ENCODE measurements at regions not wholly inside any gene's neighbourhood (a gene's known extent, or its start where the extent isn't known, plus 50 kb on each side); places are given as distances from the start of the nearest gene placed in this dataset.

DNA sequence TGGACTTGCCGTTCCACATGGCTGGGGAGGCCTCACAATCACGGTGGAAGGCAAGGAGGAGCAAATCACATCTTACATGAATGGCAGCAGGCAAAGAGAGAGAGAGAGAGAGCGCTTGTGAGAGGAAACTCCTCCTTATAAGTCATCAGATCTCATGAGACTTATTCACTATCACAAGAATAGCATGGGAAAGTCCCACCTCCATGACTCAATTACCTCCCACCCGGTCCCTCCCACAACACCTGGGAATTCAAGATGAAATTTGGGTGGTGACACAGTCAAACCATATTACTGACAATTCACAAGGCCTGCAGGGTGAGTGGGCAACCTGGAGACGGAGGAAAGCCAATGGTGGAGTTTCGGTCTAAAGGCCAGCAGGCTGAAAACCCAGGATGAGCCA lies 394.3 kb upstream of the TRAM1L1 start:
- Histone ChIP-seq H3K36me3 (ENCODE audit: control insufficient read depth in 1 of 2, insufficient read depth in 2 of 2, low read depth in 1 of 2, low read length in 2 of 2) (no peaks in the 10 kb centered on the region), H3K4me1 (ENCODE audit: control insufficient read depth, insufficient read depth, low read depth, low read length) (no peaks in the 10 kb centered on the region), H3K27me3 (ENCODE audit: control insufficient read depth in 1 of 2, insufficient read depth in 1 of 2, low read length in 2 of 2) (no peaks in the 10 kb centered on the region), H3K23ac (ENCODE audit: low read length in 2 of 2) (no peak overlapping the region), H3K4ac (ENCODE audit: low read depth in 1 of 2, low read length in 2 of 2) (no peak overlapping the region), H3K79me1 (replicated peaks; ENCODE audit: low read length, poor library complexity, severe bottlenecking) (no peaks in the 10 kb centered on the region), H3K4me3 (ENCODE audit: insufficient read depth in 1 of 2, low read depth in 1 of 2, low read length in 2 of 2) (no peak overlapping the region), H4K8ac (ENCODE audit: low read length) (no peak overlapping the region), H3K9me3 (ENCODE audit: control insufficient read depth, low read length) (no peaks in the 10 kb centered on the region), H4K91ac (ENCODE audit: low read length) (no peak overlapping the region), H3K18ac (ENCODE audit: low read depth in 1 of 2, low read length in 2 of 2) (no peak overlapping the region), H2BK15ac (ENCODE audit: low read depth, poor library complexity, severe bottlenecking) (no peak overlapping the region), H3K4me2 (ENCODE audit: low read length, poor library complexity, severe bottlenecking) (no peak overlapping the region), H2BK5ac (ENCODE audit: low read depth, low read length, poor library complexity, severe bottlenecking) (no peak overlapping the region), H2AK5ac (ENCODE audit: low read length, severe bottlenecking) (no peak overlapping the region), H3K14ac (ENCODE audit: low read length in 2 of 2) (no peak overlapping the region), H3K27ac (ENCODE audit: low read length, poor library complexity, severe bottlenecking) (no peak overlapping the region), H3K9ac (ENCODE audit: low read length) (no peak overlapping the region), H2BK12ac (ENCODE audit: low read length in 2 of 2) (no peak overlapping the region), H2BK120ac (ENCODE audit: low read depth, low read length) (no peak overlapping the region), H2AFZ (ENCODE audit: low read depth, low read length) (no peak overlapping the region)
- WGBS = 63% methylated on average over 4 of the region's 6 CpGs
- no peak for DNase-seq

DNA sequence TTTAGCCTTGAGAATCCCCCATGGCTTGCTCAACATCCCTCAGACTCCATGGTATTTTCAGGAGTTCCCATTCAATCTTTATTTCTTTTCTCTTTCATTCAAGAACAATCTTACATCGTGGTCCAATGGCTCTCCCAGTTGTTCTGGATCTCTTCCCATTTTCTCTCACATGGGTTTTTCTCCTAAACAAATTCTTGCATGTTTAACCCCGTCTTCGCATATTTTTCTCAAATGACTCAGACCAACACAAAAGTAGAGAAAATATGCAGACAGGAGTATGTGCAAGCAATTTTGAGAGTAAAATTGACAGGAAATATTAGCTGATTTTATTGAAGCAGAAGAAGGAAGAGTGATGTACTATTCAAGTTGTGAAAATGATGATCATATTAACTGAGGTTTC lies 396.4 kb upstream of the TRAM1L1 start:
- Histone ChIP-seq H3K14ac (ENCODE audit: low read length in 2 of 2) (no peak overlapping the region), H2BK12ac (ENCODE audit: low read length in 2 of 2) (no peak overlapping the region), H3K9ac (ENCODE audit: low read length) (no peak overlapping the region), H3K36me3 (ENCODE audit: control insufficient read depth in 1 of 2, insufficient read depth in 2 of 2, low read depth in 1 of 2, low read length in 2 of 2) (no peaks in the 10 kb centered on the region), H2BK120ac (ENCODE audit: low read depth, low read length) (no peak overlapping the region), H3K4me3 (ENCODE audit: insufficient read depth in 1 of 2, low read depth in 1 of 2, low read length in 2 of 2) (no peak overlapping the region), H3K4me2 (ENCODE audit: low read length, poor library complexity, severe bottlenecking) (no peak overlapping the region), H2AFZ (ENCODE audit: low read depth, low read length) (no peak overlapping the region), H3K27ac (ENCODE audit: low read length, poor library complexity, severe bottlenecking) (no peak overlapping the region), H2BK5ac (ENCODE audit: low read depth, low read length, poor library complexity, severe bottlenecking) (no peak overlapping the region), H3K23ac (ENCODE audit: low read length in 2 of 2) (no peak overlapping the region), H2AK5ac (ENCODE audit: low read length, severe bottlenecking) (no peak overlapping the region), H4K91ac (ENCODE audit: low read length) (no peak overlapping the region), H3K9me3 (ENCODE audit: control insufficient read depth, low read length) (no peaks in the 10 kb centered on the region), H4K8ac (ENCODE audit: low read length) (no peak overlapping the region), H3K79me1 (replicated peaks; ENCODE audit: low read length, poor library complexity, severe bottlenecking) (no peaks in the 10 kb centered on the region), H3K27me3 (ENCODE audit: control insufficient read depth in 1 of 2, insufficient read depth in 1 of 2, low read length in 2 of 2) (no peaks in the 10 kb centered on the region), H2BK15ac (ENCODE audit: low read depth, poor library complexity, severe bottlenecking) (no peak overlapping the region), H3K18ac (ENCODE audit: low read depth in 1 of 2, low read length in 2 of 2) (no peak overlapping the region), H3K4me1 (ENCODE audit: control insufficient read depth, insufficient read depth, low read depth, low read length) (no peaks in the 10 kb centered on the region), H3K4ac (ENCODE audit: low read depth in 1 of 2, low read length in 2 of 2) (no peak overlapping the region)
- 30% methylated on average over 1 of the region's 3 CpGs for WGBS
- peak; percentile 33 for DNase-seq

DNA sequence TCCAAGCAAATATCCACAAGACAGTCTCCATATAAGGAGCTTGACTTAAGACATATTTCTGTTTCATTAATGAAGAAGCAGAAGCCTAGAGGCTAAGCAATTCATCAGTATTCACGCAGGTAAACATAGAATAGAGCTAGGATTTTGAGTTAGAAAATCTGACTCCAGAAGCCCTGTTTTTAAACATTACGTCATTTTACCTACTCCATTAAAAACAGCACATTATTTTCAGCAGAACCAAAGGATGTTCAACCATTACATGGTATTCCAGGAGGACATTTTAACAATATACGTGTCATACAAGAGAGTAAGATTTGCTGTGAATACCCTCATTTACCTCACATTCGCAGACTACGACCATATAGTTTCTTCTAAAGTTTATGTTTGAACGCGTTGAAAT lies 403.3 kb upstream of the TRAM1L1 start:
- H4K91ac ChIP-seq (ENCODE audit: low read length) = no peak overlapping the region
- no peak overlapping the region for H3K14ac ChIP-seq (ENCODE audit: low read length in 2 of 2)
- H2AK5ac ChIP-seq (ENCODE audit: low read length, severe bottlenecking) = no peak overlapping the region
- no peaks in the 10 kb centered on the region for H3K9me3 ChIP-seq (ENCODE audit: control insufficient read depth, low read length)
- H3K4me2 ChIP-seq (ENCODE audit: low read length, poor library complexity, severe bottlenecking) = no peak overlapping the region
- no peaks in the 10 kb centered on the region for H3K36me3 ChIP-seq (ENCODE audit: control insufficient read depth in 1 of 2, insufficient read depth in 2 of 2, low read depth in 1 of 2, low read length in 2 of 2)
- no peak overlapping the region for H2BK15ac ChIP-seq (ENCODE audit: low read depth, poor library complexity, severe bottlenecking)
- H2BK5ac ChIP-seq (ENCODE audit: low read depth, low read length, poor library complexity, severe bottlenecking) = no peak overlapping the region
- H3K79me1 ChIP-seq (replicated peaks; ENCODE audit: low read length, poor library complexity, severe bottlenecking) = no peaks in the 10 kb centered on the region
- H3K18ac ChIP-seq (ENCODE audit: low read depth in 1 of 2, low read length in 2 of 2) = no peak overlapping the region
- H3K27me3 ChIP-seq (ENCODE audit: control insufficient read depth in 1 of 2, insufficient read depth in 1 of 2, low read length in 2 of 2) = no peaks in the 10 kb centered on the region
- no peak overlapping the region for H3K23ac ChIP-seq (ENCODE audit: low read length in 2 of 2)
- H3K4me3 ChIP-seq (ENCODE audit: insufficient read depth in 1 of 2, low read depth in 1 of 2, low read length in 2 of 2) = no peak overlapping the region
- H3K9ac ChIP-seq (ENCODE audit: low read length) = no peak overlapping the region
- H3K4me1 ChIP-seq (ENCODE audit: control insufficient read depth, insufficient read depth, low read depth, low read length) = no peaks in the 10 kb centered on the region
- no peak overlapping the region for H2BK120ac ChIP-seq (ENCODE audit: low read depth, low read length)
- H2BK12ac ChIP-seq (ENCODE audit: low read length in 2 of 2) = no peak overlapping the region
- no peak overlapping the region for H3K4ac ChIP-seq (ENCODE audit: low read depth in 1 of 2, low read length in 2 of 2)
- H3K27ac ChIP-seq (ENCODE audit: low read length, poor library complexity, severe bottlenecking) = no peak overlapping the region
- no peak overlapping the region for H2AFZ ChIP-seq (ENCODE audit: low read depth, low read length)
- DNase-seq = no peak
- H4K8ac ChIP-seq (ENCODE audit: low read length) = no peak overlapping the region
- 97% methylated on average over 5 of the region's 7 CpGs for WGBS

DNA sequence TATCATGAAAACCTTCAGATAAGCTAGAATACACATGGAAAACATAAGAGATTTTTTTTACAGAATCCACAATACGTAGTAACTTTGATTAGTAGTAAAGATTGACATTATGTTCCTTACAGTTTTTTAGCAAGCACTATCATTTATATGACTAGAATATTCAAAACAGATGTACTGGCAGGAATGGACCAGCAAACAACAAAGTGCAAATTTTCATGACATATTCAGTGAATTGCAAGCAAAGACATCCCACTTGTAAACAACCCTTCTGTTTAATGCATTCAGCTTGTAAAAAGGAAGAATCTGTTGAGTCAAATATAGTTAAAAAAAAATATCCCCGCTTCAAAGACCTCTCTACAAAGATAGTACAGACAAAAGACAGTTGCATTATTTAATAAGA lies 403.7 kb upstream of the TRAM1L1 start:
- Histone ChIP-seq H3K4me1 (ENCODE audit: control insufficient read depth, insufficient read depth, low read depth, low read length) (no peaks in the 10 kb centered on the region), H4K8ac (ENCODE audit: low read length) (no peak overlapping the region), H2BK120ac (ENCODE audit: low read depth, low read length) (no peak overlapping the region), H3K27me3 (ENCODE audit: control insufficient read depth in 1 of 2, insufficient read depth in 1 of 2, low read length in 2 of 2) (no peaks in the 10 kb centered on the region), H3K4me2 (ENCODE audit: low read length, poor library complexity, severe bottlenecking) (no peak overlapping the region), H4K91ac (ENCODE audit: low read length) (no peak overlapping the region), H3K4me3 (ENCODE audit: insufficient read depth in 1 of 2, low read depth in 1 of 2, low read length in 2 of 2) (no peak overlapping the region), H3K36me3 (ENCODE audit: control insufficient read depth in 1 of 2, insufficient read depth in 2 of 2, low read depth in 1 of 2, low read length in 2 of 2) (no peaks in the 10 kb centered on the region), H3K4ac (ENCODE audit: low read depth in 1 of 2, low read length in 2 of 2) (no peak overlapping the region), H3K18ac (ENCODE audit: low read depth in 1 of 2, low read length in 2 of 2) (no peak overlapping the region), H3K27ac (ENCODE audit: low read length, poor library complexity, severe bottlenecking) (no peak overlapping the region), H3K9me3 (ENCODE audit: control insufficient read depth, low read length) (no peaks in the 10 kb centered on the region), H3K9ac (ENCODE audit: low read length) (no peak overlapping the region), H3K79me1 (replicated peaks; ENCODE audit: low read length, poor library complexity, severe bottlenecking) (no peaks in the 10 kb centered on the region), H2AK5ac (ENCODE audit: low read length, severe bottlenecking) (no peak overlapping the region), H2BK12ac (ENCODE audit: low read length in 2 of 2) (no peak overlapping the region), H3K14ac (ENCODE audit: low read length in 2 of 2) (no peak overlapping the region), H2BK5ac (ENCODE audit: low read depth, low read length, poor library complexity, severe bottlenecking) (no peak overlapping the region), H3K23ac (ENCODE audit: low read length in 2 of 2) (no peak overlapping the region), H2BK15ac (ENCODE audit: low read depth, poor library complexity, severe bottlenecking) (no peak overlapping the region), H2AFZ (ENCODE audit: low read depth, low read length) (no peak overlapping the region)
- no peak for DNase-seq
- no CpG with 5 or more reads among the region's 2 CpGs for WGBS
